H9 (cell line): ENCODE measurements at regions not wholly inside any gene's neighbourhood (a gene's known extent, or its start where the extent isn't known, plus 50 kb on each side); places are given as distances from the start of the nearest gene placed in this dataset.

Experiments
- DNase-seq: peaks from one replicate; pipeline ENCODE4 v3.0.0-alpha.2; 2017
- H2AFZ ChIP-seq: one replicate; pipeline ENCODE4 v1.6.1; 2013; ENCODE audit warnings: mild to moderate bottlenecking, low read length, control low read depth, moderate library complexity
- H2AK5ac ChIP-seq: 2 replicates; pipeline ENCODE4 v1.6.1; 2013; ENCODE audit warnings: low read length, control low read depth, mixed read lengths; ENCODE audit not compliant: insufficient read length
- H2BK120ac ChIP-seq: one replicate; pipeline ENCODE4 v1.6.1; 2013; ENCODE audit warnings: low read depth, mild to moderate bottlenecking, low read length, control low read depth, inconsistent platforms; ENCODE audit not compliant: poor library complexity, severe bottlenecking
- H2BK12ac ChIP-seq: 2 replicates; pipeline ENCODE4 v1.6.1; 2013; ENCODE audit warnings: low read length, control low read depth, mixed read lengths, low read depth; ENCODE audit not compliant: insufficient read length
- H2BK15ac ChIP-seq: 2 replicates; pipeline ENCODE4 v1.6.1; 2013; ENCODE audit warnings: low read depth, low read length, control low read depth
- H2BK20ac ChIP-seq: one replicate; pipeline ENCODE4 v1.6.1; 2013; ENCODE audit warnings: low read depth, mild to moderate bottlenecking, low read length, control low read depth, inconsistent platforms; ENCODE audit not compliant: poor library complexity, severe bottlenecking
- H2BK5ac ChIP-seq: 2 replicates; pipeline ENCODE4 v1.6.1; 2013; ENCODE audit warnings: low read length, control low read depth, mixed read lengths; ENCODE audit not compliant: insufficient read length
- H3K14ac ChIP-seq: 2 replicates; pipeline ENCODE4 v1.6.1; 2013; ENCODE audit warnings: low read length, control low read depth; ENCODE audit not compliant: insufficient read depth
- H3K18ac ChIP-seq: 2 replicates; pipeline ENCODE4 v1.6.1; 2013; ENCODE audit warnings: low read depth, mild to moderate bottlenecking, mixed read lengths, low read length, control low read depth; ENCODE audit not compliant: insufficient read length
- H3K23ac ChIP-seq: 2 replicates; pipeline ENCODE4 v1.6.1; 2013; ENCODE audit warnings: low read length, control low read depth, mixed read lengths, low read depth; ENCODE audit not compliant: insufficient read length
- H3K23me2 ChIP-seq: 2 replicates; pipeline ENCODE4 v1.6.1; 2013; ENCODE audit warnings: low read depth, mild to moderate bottlenecking, mixed read lengths, low read length, control low read depth; ENCODE audit not compliant: insufficient read length, poor library complexity, severe bottlenecking
- H3K27ac ChIP-seq: 2 replicates; pipeline ENCODE4 v1.5.1; 2013; ENCODE audit warnings: low read length, control low read depth, mixed read lengths, low read depth; ENCODE audit not compliant: insufficient read length
- H3K27me3 ChIP-seq: 2 replicates; pipeline ENCODE4 v1.6.1; 2013; ENCODE audit warnings: low read length, control low read depth, inconsistent platforms; ENCODE audit not compliant: insufficient read depth
- H3K4ac ChIP-seq: 2 replicates; pipeline ENCODE4 v1.6.1; 2013; ENCODE audit warnings: low read depth, mild to moderate bottlenecking, control low read depth, inconsistent platforms, low read length, moderate library complexity
- H3K4me1 ChIP-seq: 2 replicates; pipeline ENCODE4 v1.6.1; 2013; ENCODE audit warnings: low read length, control low read depth, inconsistent platforms; ENCODE audit not compliant: insufficient read depth
- H3K4me2 ChIP-seq: 2 replicates; pipeline ENCODE4 v1.6.1; 2013; ENCODE audit warnings: low read length, control low read depth, mixed read lengths; ENCODE audit not compliant: insufficient read length, insufficient read depth
- H3K56ac ChIP-seq: 2 replicates; pipeline ENCODE4 v1.6.1; 2013; ENCODE audit warnings: low read depth, mild to moderate bottlenecking, mixed read lengths, low read length, control low read depth; ENCODE audit not compliant: insufficient read length
- H3K79me1 ChIP-seq: 2 replicates; pipeline ENCODE4 v1.6.1; 2013; ENCODE audit warnings: low read depth, mild to moderate bottlenecking, moderate library complexity, low read length, control low read depth, inconsistent platforms; ENCODE audit not compliant: insufficient read depth, poor library complexity, severe bottlenecking
- H3K79me2 ChIP-seq: 2 replicates; pipeline ENCODE4 v1.6.1; 2013; ENCODE audit warnings: low read length, control low read depth, inconsistent platforms; ENCODE audit not compliant: insufficient read depth
- H3K9ac ChIP-seq: 2 replicates; pipeline ENCODE4 v1.6.1; 2013; ENCODE audit warnings: low read length, control low read depth, mixed read lengths; ENCODE audit not compliant: insufficient read length; ENCODE audit errors: extremely low read depth
- H3K9me3 ChIP-seq: one replicate; pipeline ENCODE4 v1.6.1; 2013; ENCODE audit warnings: low read depth, low read length, inconsistent platforms; ENCODE audit not compliant: control insufficient read depth
- H3T11ph ChIP-seq: one replicate; pipeline ENCODE4 v1.6.1; 2013; ENCODE audit warnings: mild to moderate bottlenecking, low read length, control low read depth, inconsistent platforms
- H4K20me1 ChIP-seq: one replicate; pipeline ENCODE4 v1.6.1; 2013; ENCODE audit not compliant: control insufficient read depth, insufficient read length, insufficient read depth
- H4K5ac ChIP-seq: 2 replicates; pipeline ENCODE4 v1.6.1; 2013; ENCODE audit warnings: low read depth, mild to moderate bottlenecking, mixed read lengths, low read length, control low read depth; ENCODE audit not compliant: insufficient read length
- H4K8ac ChIP-seq: replicated peaks from 2 replicates; pipeline ENCODE4 v1.6.1; 2013; ENCODE audit warnings: low read length, control low read depth, mixed read lengths, low read depth; ENCODE audit not compliant: insufficient read length
- H4K91ac ChIP-seq: 2 replicates; pipeline ENCODE4 v1.6.1; 2013; ENCODE audit warnings: low read depth, mild to moderate bottlenecking, moderate library complexity, mixed read lengths, low read length, control low read depth; ENCODE audit not compliant: insufficient read length
- H3K27ac Mint-ChIP-seq, 3 experiments: 2 replicates in 2 of 3; 3 replicates in 1 of 3; pipeline ENCODE4 v1.8.0; 2020 to 2021; ENCODE audit warnings: mixed read lengths in 3 of 3, mild to moderate bottlenecking in 1 of 3, moderate library complexity in 1 of 3
- H3K27me3 Mint-ChIP-seq: 2 replicates; pipeline ENCODE4 v1.8.0; 2021; ENCODE audit warnings: low read depth, mild to moderate bottlenecking, moderate library complexity, mixed read lengths
- H3K36me3 Mint-ChIP-seq, 3 experiments: 2 replicates in 2 of 3; 3 replicates in 1 of 3; pipeline ENCODE4 v1.8.0; 2020 to 2021; ENCODE audit warnings: low read depth in 3 of 3, mixed read lengths in 3 of 3; ENCODE audit not compliant: insufficient read depth in 1 of 3
- H3K4me1 Mint-ChIP-seq, 2 experiments: 2 replicates each; pipeline ENCODE4 v1.8.0; 2020; ENCODE audit warnings: mixed read lengths in 2 of 2
- H3K4me3 Mint-ChIP-seq, 2 experiments: 2 replicates in 1 of 2; 3 replicates in 1 of 2; pipeline ENCODE4 v1.8.0; 2020 to 2021; ENCODE audit warnings: mild to moderate bottlenecking in 2 of 2, mixed read lengths in 2 of 2, moderate library complexity in 1 of 2
- H3K9me3 Mint-ChIP-seq, 2 experiments: 2 replicates in 1 of 2; 3 replicates in 1 of 2; pipeline ENCODE4 v1.8.0; 2020; ENCODE audit warnings: mild to moderate bottlenecking in 2 of 2, mixed read lengths in 2 of 2, moderate library complexity in 1 of 2
- CTCF ChIP-seq: fragments of 200-600 bp; sonication (generic); conservative IDR thresholded peaks from 3 replicates; pipeline ENCODE4 v1.8.0; 2021; ENCODE audit warnings: antibody characterized with exemption, mild to moderate bottlenecking
- WGBS: extraction: QIAGEN DNeasy Blood & Tissue Kit; methylation state at CpG from one replicate; pipeline ENCODE4 v1.1.7; 2013; ENCODE audit warnings: missing lambda C conversion rate, low lambda C conversion rate, mixed read lengths; ENCODE audit not compliant: insufficient read length; ENCODE audit errors: extremely low coverage; 5-methylcytosine and 5-hydroxymethylcytosine counted together

GRCh38 chr2:381181-381580 lies 93.3 kb upstream of the ALKAL2 start:
- no peak overlapping the region for H3K4me3 Mint-ChIP-seq
- DNase-seq: no peak
- no peak overlapping the region for H2AFZ ChIP-seq

More at GRCh38 chr2:381181-381580, 93.3 kb upstream of the ALKAL2 start:
- Histone ChIP-seq H3K79me1 (no peaks in the 10 kb centered on the region), H4K91ac (no peak overlapping the region), H2BK20ac (no peak overlapping the region), H2BK12ac (no peak overlapping the region), H3K4ac (no peak overlapping the region), H3T11ph (no peak overlapping the region), H2BK120ac (no peak overlapping the region), H3K23me2 (no peaks in the 10 kb centered on the region), H3K56ac (no peak overlapping the region), H3K27me3 (no peaks in the 10 kb centered on the region; the same call in 1 of the 2 replicates), H4K5ac (no peak overlapping the region), H3K27ac (no peak overlapping the region), H3K9ac (no peak overlapping the region), H3K23ac (no peak overlapping the region), H2AK5ac (no peak overlapping the region), H3K18ac (no peak overlapping the region), H3K14ac (no peak overlapping the region), H3K4me1 (no peaks in the 10 kb centered on the region; the same call in 1 of the 2 replicates), H4K20me1 (no peaks in the 10 kb centered on the region), H2BK15ac (no peak overlapping the region), H2BK5ac (no peak overlapping the region), H3K9me3 (no peaks in the 10 kb centered on the region), H4K8ac (no peak overlapping the region), H3K4me2 (no peak overlapping the region), H3K79me2 (no peaks in the 10 kb centered on the region)
- no peak for TF ChIP-seq CTCF
- Mint-ChIP-seq H3K27me3 (peaks cover 4% of the 10 kb centered on the region), H3K36me3 (no peaks in the 10 kb centered on the region), H3K4me1 (peaks cover 8 to 23% of the 10 kb centered on the region in 2 experiments), H3K27ac (no peak overlapping the region), H3K9me3 (peaks cover 0 to 8% of the 10 kb centered on the region in 2 experiments; a peak in 3 of 5 replicates)
- no CpG with 5 or more reads among the region's 10 CpGs for WGBS
